ENCODE measurements at regions not wholly inside any gene's neighbourhood (a gene's known extent, or its start where the extent isn't known, plus 50 kb on each side); places are given as distances from the start of the nearest gene placed in this dataset.
"Not testable (repeated sequence)": the region's sequence is repeated elsewhere in the genome, so short reads cannot be mapped to it uniquely, and the experiment has no call there.

DNA sequence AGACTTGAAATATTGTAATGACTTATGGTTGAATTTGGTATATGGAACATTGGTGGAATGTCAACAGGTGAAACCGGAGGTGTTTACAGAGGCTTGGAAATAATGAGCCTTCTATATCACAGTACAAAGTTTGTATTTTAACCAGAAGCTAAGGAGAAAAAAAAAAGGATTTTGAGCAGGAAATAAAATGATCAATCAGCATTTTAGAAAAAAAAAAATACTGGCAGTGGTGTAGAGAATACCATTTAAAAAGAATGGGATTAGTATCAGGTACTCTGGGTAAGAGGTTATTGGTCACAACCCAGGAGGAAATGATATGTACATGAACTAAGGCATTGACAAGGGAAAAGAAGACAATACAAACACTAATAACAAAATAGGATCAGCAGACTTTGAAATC, 587.1 kb upstream of the HTR2C start:
- DNase-seq, result no peak

DNA sequence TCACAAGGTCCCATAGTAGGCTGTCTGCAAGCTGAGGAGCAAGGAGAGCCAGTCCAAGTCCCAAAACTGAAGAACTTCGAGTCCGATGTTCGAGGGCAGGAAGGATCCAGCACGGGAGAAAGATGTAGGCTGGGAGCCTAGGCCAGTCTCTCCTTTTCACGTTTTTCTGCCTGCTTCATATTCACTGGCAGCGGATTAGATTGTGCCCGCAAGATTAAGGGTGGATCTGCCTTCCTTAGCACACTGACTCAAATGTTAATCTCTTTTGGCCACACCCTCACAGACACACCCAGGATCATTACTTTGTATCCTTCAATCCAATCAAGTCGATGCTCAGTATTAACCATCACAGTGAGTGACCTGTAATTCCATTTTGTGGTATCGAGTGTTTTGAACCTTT, 592.2 kb upstream of the HTR2C start:
- not testable (repeated sequence) for DNase-seq

DNA sequence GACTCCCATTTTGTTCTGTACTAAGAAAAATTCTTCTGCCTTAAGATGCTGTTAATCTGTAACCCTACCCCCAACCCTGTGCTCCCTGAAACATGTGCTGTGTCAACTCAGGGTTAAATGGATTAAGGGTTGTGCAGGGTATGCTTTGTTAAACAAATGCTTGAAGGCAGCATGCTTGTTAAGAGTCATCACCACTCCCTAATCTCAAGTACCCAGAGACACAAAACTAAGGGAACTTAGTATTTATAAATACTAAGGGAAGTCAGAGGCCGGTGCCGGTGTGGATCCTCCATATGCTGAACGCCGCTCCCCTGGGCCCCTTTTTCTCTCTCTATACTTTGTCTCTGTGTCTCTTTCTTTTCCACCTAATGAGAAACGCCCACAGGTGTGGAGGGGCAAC, 593.2 kb upstream of the HTR2C start:
- DNase-seq, result not testable (repeated sequence)

DNA sequence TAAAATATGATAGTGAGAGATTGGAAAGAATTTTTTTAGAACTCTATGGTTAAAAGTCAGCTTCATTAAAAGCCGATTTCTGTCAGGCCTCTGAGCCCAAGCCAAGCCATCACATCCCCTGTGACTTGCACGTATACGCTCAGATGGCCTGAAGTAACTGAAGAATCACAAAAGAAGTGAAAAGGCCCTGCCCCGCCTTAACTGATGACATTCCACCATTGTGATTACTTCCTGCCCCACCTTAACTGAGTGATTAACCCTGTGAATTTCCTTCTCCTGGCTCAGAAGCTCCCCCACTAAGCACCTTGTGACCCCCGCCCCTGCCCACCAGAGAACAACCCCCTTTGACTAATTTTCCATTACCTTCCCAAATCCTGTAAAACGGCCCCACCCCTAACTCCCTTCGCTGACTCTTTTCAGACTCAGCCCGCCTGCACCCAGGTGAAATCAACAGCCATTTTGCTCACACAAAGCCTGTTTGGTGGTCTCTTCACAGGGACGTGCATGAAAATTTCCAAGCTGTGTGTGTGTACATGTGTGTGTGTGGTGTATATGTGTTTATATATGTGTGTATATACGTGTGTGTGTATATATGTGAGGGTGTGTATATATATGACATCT, 595.5 kb upstream of the HTR2C start:
- DNase-seq, result not testable (repeated sequence)

DNA sequence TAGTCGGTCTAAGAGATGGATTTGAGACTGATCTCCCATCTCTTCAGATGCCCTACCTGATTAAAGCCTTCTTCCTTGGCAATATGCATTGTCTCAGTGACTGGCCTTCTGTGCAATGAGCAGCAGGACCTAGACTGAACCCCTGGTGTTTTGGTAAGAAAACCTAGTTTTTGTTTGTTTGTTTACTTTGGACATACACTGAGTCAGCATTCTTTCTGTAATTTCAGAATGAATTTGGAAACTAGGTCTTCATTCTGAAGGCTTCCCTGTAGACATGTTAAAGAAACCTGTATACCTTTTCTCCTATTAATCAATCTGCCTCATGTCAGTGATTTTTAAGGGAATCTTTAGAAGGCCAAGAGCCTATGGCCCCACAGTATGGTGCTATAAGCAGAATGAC, 597.5 kb upstream of the HTR2C start:
- DNase-seq, result no peak

DNA sequence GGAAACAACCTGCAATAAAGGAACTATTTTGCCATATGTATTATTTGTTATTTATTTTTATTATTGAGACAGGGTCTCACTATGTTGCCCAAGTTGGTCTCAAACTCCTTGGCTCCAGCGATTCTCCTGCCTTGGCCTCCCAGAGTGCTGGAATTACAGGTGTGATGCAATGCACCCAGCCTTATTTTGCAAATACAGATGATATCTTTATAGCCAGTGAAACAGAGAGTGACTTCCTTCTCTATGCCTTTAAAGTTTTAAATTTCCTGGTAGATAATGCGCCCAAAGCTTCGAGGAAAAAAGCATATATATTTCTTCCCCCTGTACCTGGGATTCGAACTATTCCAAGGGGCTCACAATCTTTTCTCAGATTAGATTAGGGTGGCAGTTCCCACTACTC, 601.1 kb upstream of the HTR2C start:
- DNase-seq, result no peak

DNA sequence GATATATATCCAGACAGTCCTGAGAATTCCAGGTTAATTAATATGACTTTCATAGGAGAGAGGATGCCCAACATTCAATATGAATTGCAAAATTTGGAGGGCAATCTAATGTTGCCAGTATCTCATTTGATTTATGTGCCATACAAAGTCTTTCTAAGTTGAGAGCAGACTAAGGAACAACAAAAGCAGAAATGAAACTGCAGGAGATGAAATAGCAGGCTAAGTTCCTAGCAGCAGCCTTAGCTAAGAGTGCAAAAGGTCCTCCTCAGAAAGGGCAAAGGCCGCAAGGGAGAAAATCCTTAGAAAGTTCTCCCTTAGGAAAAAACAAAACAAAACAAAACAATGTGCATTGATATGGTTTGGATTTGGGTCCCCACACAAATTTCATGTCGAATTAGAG, 602.9 kb upstream of the HTR2C start:
- DNase-seq, result no peak

DNA sequence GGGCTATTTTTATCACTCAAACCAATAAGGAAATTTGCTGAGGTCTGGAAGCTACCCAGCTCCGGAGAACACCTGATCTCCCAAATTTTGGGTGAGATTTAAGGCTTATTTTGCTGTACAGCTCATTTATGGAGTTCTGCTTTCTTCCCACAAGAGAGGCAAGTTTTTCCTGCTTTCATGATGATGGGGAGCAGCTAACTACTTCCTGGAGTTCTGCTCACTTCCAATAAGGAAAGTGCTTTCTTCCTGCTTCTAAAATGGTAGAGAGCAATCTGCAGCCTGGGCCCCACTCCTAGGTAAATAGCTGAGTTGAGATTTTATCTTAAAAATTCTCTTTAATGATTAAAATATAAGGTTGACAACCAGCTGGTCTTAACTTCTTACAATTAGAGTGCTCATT, 606.0 kb upstream of the HTR2C start:
- no peak for DNase-seq

DNA sequence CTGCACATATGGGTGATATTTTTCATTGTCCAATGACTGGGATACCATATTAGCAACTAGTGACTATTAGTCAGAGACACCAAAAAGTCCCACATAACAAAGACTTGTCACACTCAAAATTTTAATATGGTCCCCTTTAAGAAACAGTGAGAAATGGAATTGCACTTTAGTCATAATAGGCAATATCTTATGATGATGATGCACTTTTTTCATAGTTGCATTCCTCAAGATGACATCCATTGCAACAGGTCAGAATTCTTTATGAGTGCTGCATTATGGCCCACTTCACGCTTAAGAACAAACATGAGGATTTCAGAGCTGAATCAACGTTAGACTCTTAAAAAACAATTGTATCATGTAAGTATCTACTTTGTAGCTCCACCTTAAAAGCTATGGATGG, 608.4 kb upstream of the HTR2C start:
- no peak for DNase-seq

DNA sequence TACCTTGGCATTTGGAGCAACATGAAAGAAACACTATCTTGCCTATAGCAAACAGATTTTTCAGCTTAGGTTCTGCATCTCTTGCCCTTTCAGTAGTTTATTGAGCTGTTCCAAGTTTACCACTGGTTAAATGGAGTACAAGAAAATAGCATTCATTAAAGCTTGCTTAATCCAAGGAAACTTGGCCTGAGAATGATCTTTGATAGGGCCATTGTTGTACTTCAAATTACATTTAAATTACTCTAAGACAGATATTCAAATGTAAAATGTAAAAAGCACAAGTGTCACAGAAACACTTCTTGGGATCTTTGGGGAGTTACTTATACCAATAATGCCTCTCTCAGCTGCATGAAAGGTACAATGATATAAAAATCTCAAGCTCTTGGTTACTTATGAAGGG, 609.0 kb upstream of the HTR2C start:
- DNase-seq, result no peak

DNA sequence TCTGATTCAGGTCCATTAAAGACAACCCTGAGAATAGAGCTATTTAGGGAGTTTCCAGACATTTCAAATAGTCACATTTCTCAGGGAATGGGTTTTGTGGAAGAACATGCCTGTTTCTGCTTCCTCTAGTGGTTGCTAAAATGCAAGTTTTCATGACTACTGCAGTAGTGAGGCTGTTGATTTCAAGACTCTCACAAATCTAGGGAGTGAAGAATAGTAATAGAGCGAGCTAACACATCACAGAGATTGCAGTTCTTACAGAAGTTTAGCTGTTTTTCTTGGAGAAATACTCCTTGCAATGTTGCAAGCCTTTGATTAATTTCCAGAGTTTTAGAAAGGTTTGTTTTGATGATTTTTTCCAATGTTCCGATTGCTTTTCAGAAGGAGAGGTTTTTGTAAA, 610.2 kb upstream of the HTR2C start:
- no peak for DNase-seq

DNA sequence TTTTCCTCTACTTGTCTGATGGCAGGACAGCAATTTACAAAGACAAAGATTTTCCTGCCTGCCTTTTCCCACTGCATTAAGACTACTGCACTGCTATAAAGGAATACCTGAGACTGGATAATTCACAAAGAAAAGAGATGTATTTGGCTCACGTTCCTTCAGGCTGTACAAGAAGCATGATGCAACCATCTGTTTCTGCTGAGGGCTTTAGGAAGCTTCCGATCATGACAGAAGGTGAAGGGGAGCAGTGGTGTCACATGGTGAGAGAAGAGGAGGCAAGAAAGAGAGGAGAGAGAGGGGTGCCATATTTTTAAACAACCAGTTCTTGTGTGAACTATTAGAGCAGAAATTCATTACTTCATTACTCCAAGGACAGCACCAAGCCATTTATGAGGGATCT, 617.1 kb upstream of the HTR2C start:
- no peak for DNase-seq

DNA sequence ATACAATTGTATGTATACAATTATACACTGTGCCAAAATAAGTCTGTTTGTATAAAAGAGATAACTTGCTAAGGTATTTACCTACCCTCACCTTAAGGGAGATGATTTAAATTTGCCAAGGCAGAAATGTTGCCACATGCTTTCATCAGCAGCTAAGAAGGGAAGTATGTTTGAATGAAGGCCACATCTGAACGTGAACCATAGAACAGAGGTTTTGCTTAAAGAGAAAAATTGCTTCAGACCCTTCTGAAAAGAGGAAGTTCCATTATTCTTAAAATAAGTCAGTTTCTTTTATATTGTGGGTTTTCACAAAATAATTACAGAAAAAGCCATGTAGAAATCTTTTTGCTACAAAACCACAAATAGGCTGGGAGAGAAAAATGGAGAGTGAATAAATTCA, 621.5 kb upstream of the HTR2C start:
- no peak for DNase-seq

DNA sequence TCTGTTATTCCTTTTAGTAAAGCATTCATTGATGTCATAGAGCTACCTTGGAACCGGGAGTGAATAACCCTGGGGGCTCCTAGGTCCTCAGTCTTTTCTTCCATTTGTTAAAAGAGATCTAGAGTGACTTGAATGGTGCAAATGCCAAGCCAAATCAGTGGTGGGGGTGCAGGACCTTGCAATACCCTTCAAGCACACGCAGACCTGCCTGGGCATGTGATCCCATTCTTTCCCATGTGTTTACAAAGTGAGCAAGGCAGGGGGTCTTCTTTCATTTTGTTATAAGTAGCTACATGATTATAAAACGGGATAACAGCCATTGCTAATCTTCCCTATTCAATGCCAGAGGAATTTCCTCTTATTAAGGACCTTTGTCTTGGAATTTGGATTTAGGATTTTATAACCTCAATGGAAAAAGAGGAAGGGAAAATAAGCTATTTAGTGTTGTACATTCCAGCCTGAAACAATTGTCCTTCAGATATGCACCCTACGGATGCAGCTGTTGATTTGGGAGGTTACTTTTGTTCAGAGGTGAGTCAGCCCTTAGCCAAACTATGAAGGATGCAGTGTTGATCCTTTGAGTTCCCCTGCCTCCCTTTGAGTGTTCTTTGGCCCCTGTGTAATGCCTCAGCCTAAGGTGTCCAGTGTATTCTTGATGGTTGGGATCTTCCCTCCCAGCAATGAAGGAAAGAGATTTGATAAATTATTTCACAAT, 623.8 kb upstream of the HTR2C start:
- DNase-seq, result no peak

DNA sequence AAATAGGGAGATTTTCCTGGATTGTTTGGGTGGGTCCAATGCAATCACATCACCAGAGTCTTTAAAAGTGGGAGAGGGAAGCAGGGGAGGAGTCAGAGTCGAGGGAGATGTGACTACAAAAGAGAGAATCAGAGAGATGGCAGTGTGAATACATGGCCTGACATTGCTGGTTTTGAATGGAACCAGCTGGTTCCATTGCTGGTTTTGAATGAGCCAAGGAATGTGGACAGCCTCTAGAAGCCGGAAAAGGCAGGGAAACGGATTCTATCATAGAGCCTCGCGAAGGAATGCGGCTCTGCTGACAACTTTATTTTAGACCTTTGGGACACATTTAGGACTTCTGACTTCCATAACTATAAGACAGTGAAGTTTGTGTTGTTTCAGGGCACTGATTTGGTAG, 627.0 kb upstream of the HTR2C start:
- no peak for DNase-seq

DNA sequence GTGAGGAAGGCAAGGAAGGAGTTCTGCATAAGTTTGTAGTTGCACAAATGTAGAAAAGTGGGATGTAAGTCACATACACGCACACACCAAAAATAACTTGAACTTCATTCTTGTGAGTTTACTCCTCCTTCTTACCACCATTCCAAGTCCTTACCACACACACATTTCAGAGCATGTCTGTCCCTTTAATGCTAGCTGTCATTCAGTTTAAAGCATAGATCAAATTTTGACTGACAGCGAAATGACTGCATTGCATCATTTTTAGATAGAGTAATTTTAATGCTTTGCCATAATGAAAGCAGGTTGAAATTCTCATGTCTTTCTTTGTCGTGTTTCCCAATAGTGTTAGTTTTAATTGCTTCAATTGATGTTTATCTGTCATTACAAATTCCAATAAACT, 629.6 kb upstream of the HTR2C start:
- DNase-seq, result no peak

DNA sequence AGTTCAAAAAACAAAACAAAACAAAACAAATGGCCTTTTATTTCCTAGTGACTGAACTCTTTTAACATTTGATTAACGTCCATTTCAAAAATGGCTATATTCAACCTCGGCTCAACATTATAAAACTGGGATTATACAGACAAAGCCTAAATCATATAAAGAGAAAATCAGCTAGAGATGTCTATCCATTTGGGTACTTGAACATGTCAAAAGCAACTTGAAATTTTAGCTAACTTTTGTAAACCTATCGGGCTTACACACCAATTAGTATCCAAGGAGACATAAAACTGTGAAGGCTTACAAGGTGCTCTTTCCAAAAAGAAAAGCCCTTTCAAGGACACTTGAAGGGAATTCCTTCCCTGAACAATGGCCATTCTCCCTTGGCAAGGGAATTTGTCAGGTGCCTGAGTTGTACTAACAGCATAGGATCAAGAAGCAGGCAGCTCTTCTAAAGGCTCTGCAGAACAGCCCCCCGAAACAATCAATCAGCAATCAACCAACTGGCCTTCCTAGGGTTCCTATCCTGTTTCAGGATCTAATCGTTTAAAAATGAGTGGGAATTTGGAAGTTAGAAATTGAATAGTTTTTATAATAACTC, 633.7 kb upstream of the HTR2C start:
- DNase-seq, result no peak

DNA sequence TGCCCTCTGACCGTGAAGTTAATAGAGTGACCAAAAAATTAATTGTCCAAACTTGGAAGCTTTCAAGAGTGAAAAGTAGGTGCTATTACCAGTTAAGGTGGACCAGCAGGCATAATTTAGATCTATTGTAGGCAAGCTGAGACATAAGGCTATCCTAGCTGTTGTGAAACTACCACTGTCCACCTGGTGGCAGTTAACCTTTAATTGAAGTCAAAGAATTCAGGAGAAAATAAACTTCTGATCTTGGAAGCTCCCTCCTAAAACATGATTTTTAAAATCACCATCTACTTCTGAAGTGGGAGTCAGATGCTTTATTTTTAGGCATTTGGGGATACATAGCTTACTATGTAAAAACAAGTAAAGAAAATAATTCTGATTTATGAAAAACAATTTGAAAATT, 636.3 kb upstream of the HTR2C start:
- no peak for DNase-seq

DNA sequence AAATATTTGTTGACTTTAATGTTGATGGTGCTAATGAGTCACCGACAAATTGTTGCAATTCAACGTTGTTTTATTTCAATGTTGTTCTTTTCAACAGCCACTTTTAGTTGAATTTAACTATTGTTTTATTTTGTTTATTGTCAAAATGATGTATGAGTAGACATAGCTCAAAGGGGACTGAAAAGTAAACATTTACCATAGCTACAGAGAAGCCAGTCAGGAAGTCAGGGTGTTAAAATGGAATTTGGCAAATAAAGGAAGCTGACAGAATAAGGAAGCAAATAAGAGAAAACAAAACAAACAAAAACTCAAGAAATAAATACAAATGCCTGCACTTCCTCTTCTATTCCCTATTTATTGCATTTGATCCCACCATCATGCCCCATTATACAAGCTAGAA, 648.4 kb upstream of the HTR2C start:
- no peak for DNase-seq

DNA sequence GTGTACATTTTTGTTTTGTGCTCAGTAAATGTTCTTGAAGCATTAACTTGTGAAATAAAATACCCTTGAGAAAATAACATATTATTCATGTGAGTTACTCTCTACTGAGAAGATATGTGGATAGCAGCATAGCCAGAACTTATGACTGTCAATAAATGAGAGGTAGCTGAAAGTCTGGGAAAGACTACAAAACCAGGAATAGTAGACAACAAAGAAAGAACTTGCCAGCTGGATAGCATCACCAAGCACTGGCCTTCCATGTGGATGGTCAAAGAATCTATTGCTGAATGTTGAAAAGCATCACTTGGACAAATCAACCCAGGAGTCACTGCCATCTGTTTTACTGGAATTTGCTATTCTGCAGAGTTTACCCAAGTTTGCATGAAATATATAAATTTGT, 650.0 kb upstream of the HTR2C start:
- DNase-seq, result no peak

DNA sequence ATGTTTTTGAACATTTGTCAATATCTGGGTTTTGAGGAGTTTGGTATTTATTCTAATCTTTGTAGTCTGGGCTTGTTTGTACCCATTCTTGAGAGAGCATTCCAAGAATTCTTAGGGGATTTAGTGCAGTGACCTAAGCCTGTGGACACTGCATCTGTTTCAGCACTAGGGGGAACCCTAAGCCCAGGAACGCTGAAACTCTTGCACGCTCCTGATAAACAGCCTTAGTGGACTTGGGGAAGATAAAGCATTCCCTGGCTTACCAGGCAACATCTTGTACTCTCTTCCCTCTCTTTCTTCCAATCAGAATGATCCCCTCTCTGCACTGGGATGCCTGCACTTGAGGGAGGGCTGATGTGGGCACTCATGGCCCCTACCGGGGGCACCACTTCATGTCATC, 654.9 kb upstream of the HTR2C start:
- DNase-seq, result no peak

DNA sequence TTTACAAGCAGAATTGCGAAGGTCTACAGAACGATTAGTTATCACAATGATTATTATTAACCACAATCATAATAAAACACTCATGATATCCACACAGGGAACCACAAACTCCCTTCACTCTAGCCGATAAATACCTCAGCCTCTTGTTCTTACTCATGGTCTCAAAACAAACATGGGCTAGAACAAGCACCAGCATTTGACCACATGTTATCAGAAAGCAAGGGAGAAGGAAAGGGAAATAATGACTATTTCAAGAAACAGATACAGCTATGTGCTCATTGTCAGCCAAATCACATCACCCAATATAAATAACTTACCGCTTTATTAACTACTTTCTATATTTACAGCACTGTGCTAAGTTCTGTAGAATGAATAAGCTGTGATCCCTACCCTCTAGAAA, 663.2 kb upstream of the HTR2C start:
- no peak for DNase-seq

DNA sequence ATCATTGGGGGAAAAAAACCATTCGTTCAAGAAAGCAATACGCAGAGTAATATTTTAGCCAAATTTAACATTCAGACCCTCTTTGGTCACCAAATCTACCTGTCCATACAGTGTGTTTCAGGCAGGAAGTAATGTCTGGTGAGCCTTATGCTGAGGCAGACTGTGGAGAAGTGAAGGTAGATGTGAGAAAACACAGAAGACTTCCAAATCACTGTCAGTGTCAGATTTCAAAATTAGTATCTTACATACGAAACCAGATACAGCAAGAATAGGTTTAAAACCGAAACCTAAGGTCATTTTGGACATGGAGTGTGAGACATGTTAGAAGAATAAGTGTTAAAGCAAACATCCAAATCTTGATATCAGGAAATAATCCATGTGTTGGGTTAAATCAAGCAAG, 664.5 kb upstream of the HTR2C start:
- DNase-seq, result no peak

DNA sequence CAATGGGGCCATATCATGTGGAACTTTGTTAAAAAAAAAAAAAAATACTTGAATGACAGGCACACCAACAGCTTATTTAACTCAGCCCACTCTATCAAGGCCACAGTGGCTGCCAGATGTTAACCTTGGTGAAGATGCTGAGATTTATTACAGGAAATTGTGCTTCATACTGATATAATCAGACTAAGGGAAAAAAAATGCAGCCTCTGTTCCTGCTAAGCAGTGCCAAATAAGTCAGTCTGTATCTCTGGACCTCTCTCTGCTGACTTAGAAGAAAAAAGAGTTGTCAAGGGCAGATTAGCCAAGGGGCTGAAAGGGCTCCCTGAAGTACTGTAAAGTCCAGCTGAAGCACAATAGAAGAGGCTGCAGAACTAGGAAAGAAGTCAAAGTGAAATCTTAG, 677.7 kb upstream of the HTR2C start:
- DNase-seq, result no peak

DNA sequence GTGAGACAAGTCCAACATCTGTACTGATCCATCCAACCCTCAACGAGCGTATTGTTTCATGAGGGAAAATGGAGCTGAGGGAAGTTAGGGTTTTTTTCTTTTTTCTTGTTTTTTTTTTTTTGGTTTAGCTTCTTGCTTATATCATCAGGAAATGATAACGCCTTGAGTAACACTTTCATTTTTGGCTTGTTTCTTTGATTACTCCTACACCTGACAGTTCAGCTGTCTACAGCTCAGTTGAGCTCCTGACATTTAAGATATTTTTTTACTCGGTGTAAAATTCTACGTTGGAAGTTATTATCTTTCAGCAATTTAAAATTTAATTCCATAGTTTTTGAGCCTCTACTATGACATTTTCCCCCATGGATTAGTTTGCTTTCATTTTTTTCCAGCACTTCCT, 691.0 kb upstream of the HTR2C start:
- no peak for DNase-seq

All from femur (tissue), 1 donor.